ENCODE measurements at regions not wholly inside any gene's neighbourhood (a gene's known extent, or its start where the extent isn't known, plus 50 kb on each side); places are given as distances from the start of the nearest gene placed in this dataset.

DNA sequence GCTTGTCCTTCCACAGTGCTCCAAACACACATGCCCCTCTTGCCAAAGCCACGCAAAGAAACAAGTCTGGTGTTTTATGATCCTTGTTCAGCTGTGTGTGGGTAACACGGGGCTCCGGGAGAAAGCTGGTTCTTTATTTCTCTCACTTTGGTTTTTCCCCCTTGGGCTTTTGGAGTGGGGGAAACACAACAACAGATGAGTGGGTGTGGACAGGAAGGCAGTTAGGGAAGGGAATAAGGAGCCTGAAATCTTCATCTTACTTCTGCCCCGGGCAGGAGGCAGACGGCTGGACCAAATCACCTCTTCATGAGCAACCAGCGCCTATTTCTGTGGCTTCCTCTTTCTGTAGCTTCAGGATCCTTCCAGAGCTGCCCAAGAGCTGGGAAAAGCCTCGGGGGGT lies 218.5 kb downstream of the PHETA1 start:
- no peaks in the 10 kb centered on the region for H3K36me3 ChIP-seq (ENCODE audit: control insufficient read depth, insufficient read depth, low read length)
- no peaks in the 10 kb centered on the region for H3K4me1 ChIP-seq
- no peaks in the 10 kb centered on the region for H3K27me3 ChIP-seq (ENCODE audit: control insufficient read depth, insufficient read depth, low read length)
- H3K27ac ChIP-seq = no peak overlapping the region
- H2AFZ ChIP-seq = no peak overlapping the region
- no peak overlapping the region for H3K4me2 ChIP-seq (ENCODE audit: low read length)
- no peaks in the 10 kb centered on the region for H3K9me3 ChIP-seq (ENCODE audit: control insufficient read depth, low read length)
- no peak overlapping the region for H3K4me3 ChIP-seq (ENCODE audit: low read depth, low read length)
- TF ChIP-seq, protein P1, sequence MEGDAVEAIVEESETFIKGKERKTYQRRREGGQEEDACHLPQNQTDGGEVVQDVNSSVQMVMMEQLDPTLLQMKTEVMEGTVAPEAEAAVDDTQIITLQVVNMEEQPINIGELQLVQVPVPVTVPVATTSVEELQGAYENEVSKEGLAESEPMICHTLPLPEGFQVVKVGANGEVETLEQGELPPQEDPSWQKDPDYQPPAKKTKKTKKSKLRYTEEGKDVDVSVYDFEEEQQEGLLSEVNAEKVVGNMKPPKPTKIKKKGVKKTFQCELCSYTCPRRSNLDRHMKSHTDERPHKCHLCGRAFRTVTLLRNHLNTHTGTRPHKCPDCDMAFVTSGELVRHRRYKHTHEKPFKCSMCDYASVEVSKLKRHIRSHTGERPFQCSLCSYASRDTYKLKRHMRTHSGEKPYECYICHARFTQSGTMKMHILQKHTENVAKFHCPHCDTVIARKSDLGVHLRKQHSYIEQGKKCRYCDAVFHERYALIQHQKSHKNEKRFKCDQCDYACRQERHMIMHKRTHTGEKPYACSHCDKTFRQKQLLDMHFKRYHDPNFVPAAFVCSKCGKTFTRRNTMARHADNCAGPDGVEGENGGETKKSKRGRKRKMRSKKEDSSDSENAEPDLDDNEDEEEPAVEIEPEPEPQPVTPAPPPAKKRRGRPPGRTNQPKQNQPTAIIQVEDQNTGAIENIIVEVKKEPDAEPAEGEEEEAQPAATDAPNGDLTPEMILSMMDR (IDR thresholded peaks at IDR 0.05) = no peak
- no peak overlapping the region for H3K9ac ChIP-seq
- H3K79me2 ChIP-seq = no peaks in the 10 kb centered on the region

DNA sequence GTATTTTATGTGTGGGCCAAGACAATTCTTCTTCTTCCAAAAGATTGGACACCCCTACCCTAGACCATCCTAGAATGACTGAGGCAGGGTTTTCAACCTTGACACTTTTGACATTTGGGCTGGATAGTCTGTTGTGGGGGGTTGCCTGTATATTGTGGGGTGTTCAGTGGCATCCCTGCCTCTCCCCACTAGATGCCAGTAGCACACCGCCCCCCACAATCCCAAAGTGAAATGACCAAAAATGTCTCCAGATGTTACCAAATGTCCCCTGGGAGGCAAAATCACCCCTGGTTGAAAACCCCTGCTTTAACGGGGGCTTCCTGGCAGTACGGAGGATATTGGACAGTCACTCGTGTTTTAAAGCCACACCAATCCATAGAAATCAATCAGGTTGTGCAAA lies 219.6 kb downstream of the PHETA1 start:
- no peaks in the 10 kb centered on the region for H3K36me3 ChIP-seq (ENCODE audit: control insufficient read depth, insufficient read depth, low read length)
- TF ChIP-seq, protein P1 (IDR thresholded peaks at IDR 0.05) = no peak
- H2AFZ ChIP-seq = no peak overlapping the region

DNA sequence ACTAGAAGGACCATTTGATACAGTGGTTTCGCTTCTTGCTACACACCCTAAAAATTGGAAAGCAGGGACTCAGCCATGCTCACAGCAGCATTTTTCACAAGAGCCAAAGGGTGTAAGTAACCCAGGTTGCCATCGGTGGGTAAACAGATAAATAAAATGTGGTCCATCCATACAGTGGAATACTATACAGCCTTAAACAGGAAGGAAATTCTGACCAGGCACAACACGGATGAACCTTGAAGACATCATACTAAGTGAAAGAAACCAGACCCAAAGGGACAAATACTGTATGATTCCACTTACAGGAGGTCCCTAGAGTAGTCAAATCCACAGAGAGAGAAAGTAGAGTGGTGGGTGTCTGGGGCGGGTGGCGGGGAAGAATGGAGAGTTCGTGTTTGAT lies 220.9 kb downstream of the PHETA1 start:
- TF ChIP-seq, protein P1 (IDR thresholded peaks at IDR 0.05) = no peak
- Histone ChIP-seq H3K9ac (no peak overlapping the region), H3K4me1 (no peaks in the 10 kb centered on the region), H3K27me3 (ENCODE audit: control insufficient read depth, insufficient read depth, low read length) (no peaks in the 10 kb centered on the region), H3K27ac (no peak overlapping the region), H3K4me2 (ENCODE audit: low read length) (no peak overlapping the region), H3K9me3 (ENCODE audit: control insufficient read depth, low read length) (no peaks in the 10 kb centered on the region), H3K36me3 (ENCODE audit: control insufficient read depth, insufficient read depth, low read length) (no peaks in the 10 kb centered on the region), H3K4me3 (ENCODE audit: low read depth, low read length) (no peak overlapping the region), H2AFZ (no peak overlapping the region), H3K79me2 (no peaks in the 10 kb centered on the region)

More for the DNA sequence above, 219.6 kb downstream of the PHETA1 start:
- Histone ChIP-seq H3K79me2 (no peaks in the 10 kb centered on the region), H3K27me3 (ENCODE audit: control insufficient read depth, insufficient read depth, low read length) (no peaks in the 10 kb centered on the region), H3K9ac (no peak overlapping the region), H3K9me3 (ENCODE audit: control insufficient read depth, low read length) (no peaks in the 10 kb centered on the region), H3K4me3 (ENCODE audit: low read depth, low read length) (no peak overlapping the region), H3K4me1 (no peaks in the 10 kb centered on the region), H3K4me2 (ENCODE audit: low read length) (no peak overlapping the region), H3K27ac (no peak overlapping the region)

DNA sequence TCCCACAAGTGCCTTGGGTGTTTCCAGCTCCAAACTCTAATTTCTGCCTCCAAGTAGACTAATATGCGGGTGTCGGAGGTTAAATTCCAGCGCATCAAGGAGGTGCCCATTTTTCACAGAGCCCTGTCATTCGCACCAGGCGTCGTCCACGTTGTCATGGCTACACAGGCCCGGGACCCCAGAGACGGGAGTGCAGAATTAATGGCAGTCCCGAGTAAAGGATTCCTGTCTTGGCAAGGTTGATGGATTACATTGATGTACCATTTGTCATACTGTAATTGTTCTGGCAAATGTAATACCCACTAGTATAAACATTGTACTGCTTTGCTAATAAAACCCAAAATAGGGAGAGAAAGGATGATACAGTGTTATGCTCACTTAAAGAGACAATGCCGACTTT lies 222.9 kb upstream of the MYL2 start:
- H3K9ac ChIP-seq = no peak overlapping the region
- no peaks in the 10 kb centered on the region for H3K36me3 ChIP-seq (ENCODE audit: control insufficient read depth, insufficient read depth, low read length)
- H2AFZ ChIP-seq = no peak overlapping the region
- H3K4me3 ChIP-seq (ENCODE audit: low read depth, low read length) = no peak overlapping the region
- no peak overlapping the region for H3K4me2 ChIP-seq (ENCODE audit: low read length)
- TF ChIP-seq, protein P1 (IDR thresholded peaks at IDR 0.05) = no peak
- no peaks in the 10 kb centered on the region for H3K79me2 ChIP-seq
- no peaks in the 10 kb centered on the region for H3K27me3 ChIP-seq (ENCODE audit: control insufficient read depth, insufficient read depth, low read length)
- H3K9me3 ChIP-seq (ENCODE audit: control insufficient read depth, low read length) = no peaks in the 10 kb centered on the region
- H3K4me1 ChIP-seq = no peaks in the 10 kb centered on the region
- no peak overlapping the region for H3K27ac ChIP-seq

DNA sequence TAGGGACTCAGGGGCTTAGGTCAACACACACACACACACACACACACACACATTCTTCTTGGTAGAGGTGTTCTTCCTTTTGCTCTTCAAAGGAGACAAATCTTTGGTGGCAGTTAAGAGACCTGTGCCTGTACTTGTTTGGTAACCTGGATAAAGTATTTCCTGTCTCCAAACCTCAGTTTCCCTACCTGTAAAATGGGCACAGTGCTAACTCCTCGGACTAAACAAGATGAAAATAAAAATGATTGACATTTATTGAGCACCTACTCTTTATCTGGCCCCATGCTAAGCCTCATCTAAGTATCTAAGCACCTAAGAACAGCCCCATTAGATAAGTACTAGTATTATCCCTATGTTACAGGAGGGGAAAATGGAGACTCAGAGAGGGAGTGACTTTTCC lies 220.8 kb upstream of the MYL2 start:
- Histone ChIP-seq H3K4me3 (ENCODE audit: low read depth, low read length) (no peak overlapping the region), H3K9ac (no peak overlapping the region), H2AFZ (no peak overlapping the region), H3K9me3 (ENCODE audit: control insufficient read depth, low read length) (no peaks in the 10 kb centered on the region), H3K27me3 (ENCODE audit: control insufficient read depth, insufficient read depth, low read length) (no peaks in the 10 kb centered on the region), H3K27ac (no peak overlapping the region), H3K4me1 (no peaks in the 10 kb centered on the region), H3K79me2 (no peaks in the 10 kb centered on the region), H3K4me2 (ENCODE audit: low read length) (no peak overlapping the region), H3K36me3 (ENCODE audit: control insufficient read depth, insufficient read depth, low read length) (no peaks in the 10 kb centered on the region)
- TF ChIP-seq, protein P1 (IDR thresholded peaks at IDR 0.05) = no peak
